Hematopoietic multipotent progenitor cell treated with erythropoietin and hydrocortisone succinate and interleukin-3 and kit ligand, for 6 days (in vitro differentiated cells): ENCODE measurements at regions not wholly inside any gene's neighbourhood (a gene's known extent, or its start where the extent isn't known, plus 50 kb on each side); places are given as distances from the start of the nearest gene placed in this dataset.

Experiments
- DNase-seq: peaks from one replicate; pipeline ENCODE4 v3.0.0-alpha.2; 2015

DNA sequence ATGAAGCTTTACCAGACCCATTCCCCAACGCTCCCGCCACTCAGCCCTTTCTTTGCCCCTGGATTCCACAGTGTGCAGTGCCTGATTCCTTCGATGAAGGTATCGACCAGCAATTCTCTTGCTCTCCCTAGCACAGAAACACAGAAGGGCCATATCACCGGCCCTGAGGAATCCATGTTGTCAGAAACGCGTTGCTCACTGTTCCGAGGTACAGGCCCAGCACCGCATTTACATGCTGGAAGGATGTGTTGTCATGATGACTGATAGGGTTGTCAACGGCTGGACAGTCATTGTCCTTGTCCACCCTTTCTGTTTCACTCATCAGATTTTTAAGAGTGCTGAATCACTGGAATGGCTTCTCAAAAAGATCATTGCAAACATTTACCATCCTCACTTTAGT lies 57.2 kb upstream of the GPR6 start:
- no peak for DNase-seq

DNA sequence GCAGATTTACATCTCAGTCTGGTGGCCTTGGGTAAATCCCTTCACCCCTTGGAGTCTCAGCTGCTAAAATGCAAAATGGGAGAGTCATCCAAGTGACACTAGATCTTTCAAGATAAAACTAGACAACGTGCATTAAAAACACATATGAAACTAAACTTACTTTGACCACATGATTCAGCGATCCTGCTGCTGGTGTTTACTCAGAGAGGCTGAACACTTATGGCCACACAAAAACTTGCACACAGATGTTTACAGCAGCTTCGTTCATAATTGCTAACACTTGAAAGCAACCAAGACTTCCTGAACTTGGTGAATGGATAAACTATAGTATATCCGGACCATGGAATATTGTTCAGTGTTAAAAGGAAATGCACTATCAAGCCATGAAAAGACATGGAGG lies 55.3 kb upstream of the GPR6 start:
- DNase-seq = no peak

DNA sequence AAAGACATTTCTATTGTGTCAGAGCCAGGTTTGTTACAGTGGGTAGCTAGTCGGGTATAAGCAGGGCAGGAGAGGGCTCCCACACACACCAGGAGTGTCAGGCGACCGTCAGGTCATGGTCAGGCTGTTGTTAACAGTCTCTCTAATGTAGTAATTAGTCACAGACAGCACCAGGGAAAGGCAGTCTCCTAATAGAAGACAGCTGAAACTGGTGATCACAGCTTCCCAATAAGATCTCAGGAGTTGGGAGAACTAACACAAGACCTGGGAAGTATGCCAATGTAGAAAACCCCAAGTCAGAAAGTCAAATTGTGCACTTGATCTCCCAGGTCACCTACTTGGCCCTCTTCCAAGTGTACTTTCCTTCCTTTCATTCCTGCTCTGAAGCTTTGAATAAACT lies 53.0 kb upstream of the GPR6 start:
- DNase-seq = no peak

DNA sequence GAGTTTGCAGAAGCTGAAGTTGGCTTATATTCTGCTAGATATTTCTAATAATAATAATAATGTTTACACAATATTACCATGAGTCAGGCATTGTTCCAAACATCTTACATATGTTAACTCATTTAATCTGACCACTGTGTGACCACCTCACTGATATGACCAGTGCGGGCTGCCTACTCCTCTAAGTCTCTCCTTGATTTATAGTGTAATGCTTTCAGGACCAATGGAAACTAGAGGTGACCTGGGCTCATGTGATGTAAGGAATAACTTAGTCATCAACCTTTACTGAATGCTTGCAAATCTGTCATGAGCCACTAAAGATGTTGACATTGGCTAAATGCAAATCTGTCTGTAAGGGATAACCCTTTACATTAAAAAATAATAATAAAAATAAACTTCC lies 51.1 kb upstream of the GPR6 start:
- no peak for DNase-seq
